DMS 273 (cell line): ENCODE measurements at regions not wholly inside any gene's neighbourhood (a gene's known extent, or its start where the extent isn't known, plus 50 kb on each side); places are given as distances from the start of the nearest gene placed in this dataset.

ENCODE experiments used
- DNase-seq: peaks from one replicate; lab custom pipeline; 2025; ENCODE audit not compliant: unreplicated experiment; lab: John Stamatoyannopoulos, UW

GRCh38 chr2:83085869-83086268, 1373.2 kb downstream of the SUCLG1 start:
- DNase-seq = no peak

- DNase-seq = peak; percentile 2
These were observed 1377.0 kb downstream of the SUCLG1 start for GRCh38 chr2:83081826-83082690.

GRCh38 chr2:83079007-83079406, 1380.1 kb downstream of the SUCLG1 start:
- no peak for DNase-seq

GRCh38 chr2:83072767-83073166, 1386.3 kb downstream of the SUCLG1 start:
- no peak for DNase-seq

GRCh38 chr2:83071914-83072313, 1387.2 kb downstream of the SUCLG1 start:
- DNase-seq = no peak

GRCh38 chr2:83071352-83071751, 1387.7 kb downstream of the SUCLG1 start:
- no peak for DNase-seq

GRCh38 chr2:83069724-83070123, 1389.4 kb downstream of the SUCLG1 start:
- DNase-seq = peak; percentile 0

GRCh38 chr2:83068714-83069113, 1390.4 kb downstream of the SUCLG1 start:
- no peak for DNase-seq

GRCh38 chr2:83067947-83068346, 1391.1 kb downstream of the SUCLG1 start:
- DNase-seq = no peak

GRCh38 chr2:83063933-83064332, 1395.1 kb downstream of the SUCLG1 start:
- DNase-seq = no peak

- DNase-seq = no peak
These were observed 1395.6 kb downstream of the SUCLG1 start for GRCh38 chr2:83063511-83063910.

GRCh38 chr2:83058683-83059082, 1400.4 kb downstream of the SUCLG1 start:
- DNase-seq = no peak

GRCh38 chr2:83055376-83056010, 1403.6 kb downstream of the SUCLG1 start:
- DNase-seq = no peak

- DNase-seq = no peak
These were observed 1404.3 kb downstream of the SUCLG1 start for GRCh38 chr2:83054751-83055150.

- DNase-seq = no peak
These were observed 1407.4 kb downstream of the SUCLG1 start for GRCh38 chr2:83051538-83052170.

GRCh38 chr2:83042053-83042452, 1417.0 kb downstream of the SUCLG1 start:
- no peak for DNase-seq

- no peak for DNase-seq
These were observed 1436.4 kb downstream of the SUCLG1 start for GRCh38 chr2:83022631-83023210.

GRCh38 chr2:83017366-83018090, 1441.6 kb downstream of the SUCLG1 start:
- no peak for DNase-seq

- no peak for DNase-seq
These were observed 1442.6 kb downstream of the SUCLG1 start for GRCh38 chr2:83016343-83017110.

GRCh38 chr2:83015900-83016299, 1443.2 kb downstream of the SUCLG1 start:
- DNase-seq = no peak
